WTC11 (cell line): ENCODE measurements at regions not wholly inside any gene's neighbourhood (a gene's known extent, or its start where the extent isn't known, plus 50 kb on each side); places are given as distances from the start of the nearest gene placed in this dataset.

Experiments used
- ATAC-seq: fragments of 200-7000 bp; cut with Tn5 transposase; 2 replicates; pipeline ENCODE4 v1.10.0; 2021; ENCODE audit warnings: mild to moderate bottlenecking, moderate library complexity
- CTCF ChIA-PET: fragments of 300-600 bp; sonication (Branson Sonifier 250); formaldehyde crosslinking; loops from one replicate; lab custom pipeline; 2021; ENCODE audit warnings: antibody characterized with exemption; lab: Charles Lee
- POLR2A ChIA-PET: fragments of 350-600 bp; sonication (Branson Sonifier 250); formaldehyde crosslinking; loops from one replicate; lab custom pipeline; 2021; ENCODE audit warnings: antibody characterized with exemption; lab: Charles Lee
- DNase-seq: peaks from one replicate; pipeline ENCODE4 v3.0.0; 2021; ENCODE audit warnings: low spot score
- H3K27ac Mint-ChIP-seq: 2 replicates; pipeline ENCODE4 v1.8.0; 2021; ENCODE audit warnings: mixed read lengths
- H3K27me3 Mint-ChIP-seq: 2 replicates; pipeline ENCODE4 v1.8.0; 2021; ENCODE audit warnings: low read depth, mild to moderate bottlenecking, moderate library complexity, mixed read lengths
- H3K36me3 Mint-ChIP-seq: 2 replicates; pipeline ENCODE4 v1.8.0; 2021; ENCODE audit warnings: mixed read lengths
- H3K4me1 Mint-ChIP-seq: 2 replicates; pipeline ENCODE4 v1.8.0; 2022; ENCODE audit warnings: mixed read lengths
- H3K4me3 Mint-ChIP-seq: 2 replicates; pipeline ENCODE4 v1.8.0; 2021; ENCODE audit warnings: mild to moderate bottlenecking, moderate library complexity, mixed read lengths
- H3K9me3 Mint-ChIP-seq: 2 replicates; pipeline ENCODE4 v1.8.0; 2021; ENCODE audit warnings: mixed read lengths
- GTF2I ChIP-seq: fragments of 250-450 bp; sonication (Bioruptor Pico); conservative IDR thresholded peaks from 2 replicates; pipeline ENCODE4 v1.4.0; 2021; ENCODE audit warnings: mild to moderate bottlenecking
- MXD4 ChIP-seq: fragments of 250-450 bp; sonication (Bioruptor Pico); IDR thresholded peaks from 2 replicates; pipeline ENCODE4 v1.8.0; 2021; ENCODE audit warnings: mild to moderate bottlenecking, moderate library complexity, borderline replicate concordance
- NFATC4 ChIP-seq: fragments of 250-450 bp; sonication (Bioruptor Pico); IDR thresholded peaks from 2 replicates; pipeline ENCODE4 v1.9.0; 2021; ENCODE audit warnings: mild to moderate bottlenecking
- NFYB ChIP-seq: sonication (generic); formaldehyde crosslinking; conservative IDR thresholded peaks from 2 replicates; pipeline ENCODE4 v1.8.0; 2022; ENCODE audit warnings: low read depth, missing genetic modification reagents
- NR3C1 ChIP-seq: sonication (generic); formaldehyde crosslinking; conservative IDR thresholded peaks from 2 replicates; pipeline ENCODE4 v1.8.1; 2023; ENCODE audit warnings: low read depth, mild to moderate bottlenecking, missing genetic modification reagents
- ZNF219 ChIP-seq: sonication (generic); formaldehyde crosslinking; IDR thresholded peaks from 2 replicates; pipeline ENCODE4 v1.8.0; 2023; ENCODE audit warnings: missing genetic modification reagents, mild to moderate bottlenecking, borderline replicate concordance
- ZNF423 ChIP-seq: fragments of 250-450 bp; sonication (Bioruptor Pico); IDR thresholded peaks from 2 replicates; pipeline ENCODE4 v2.1.2; 2022; ENCODE audit warnings: mild to moderate bottlenecking, moderate library complexity
- TF ChIP-seq, protein P1 (sequence below): fragments of 250-450 bp; sonication (Bioruptor Pico); conservative IDR thresholded peaks from 2 replicates; pipeline ENCODE4 v1.9.0; 2021; ENCODE audit warnings: mild to moderate bottlenecking
- TF ChIP-seq, protein P2 (sequence below): fragments of 250-450 bp; sonication (Bioruptor Pico); IDR thresholded peaks from 2 replicates; pipeline ENCODE4 v1.9.0; 2021; ENCODE audit warnings: mild to moderate bottlenecking
- TF ChIP-seq, protein P3 (sequence below): sonication (generic); formaldehyde crosslinking; IDR thresholded peaks from 2 replicates; pipeline ENCODE4 v1.8.0; 2023; ENCODE audit warnings: missing genetic modification reagents
- TF ChIP-seq, protein P4 (sequence below): fragments of 250-450 bp; sonication (Bioruptor Pico); IDR thresholded peaks from 2 replicates; pipeline ENCODE4 v2.1.2; 2022; ENCODE audit warnings: mild to moderate bottlenecking, moderate library complexity
- TF ChIP-seq, protein P5 (sequence below): sonication (generic); formaldehyde crosslinking; IDR thresholded peaks from 2 replicates; pipeline ENCODE4 v1.8.0; 2022; ENCODE audit warnings: mild to moderate bottlenecking, missing genetic modification reagents
- TF ChIP-seq, protein P6 (sequence below): fragments of 250-450 bp; sonication (Bioruptor Pico); IDR thresholded peaks from 2 replicates; pipeline ENCODE4 v1.9.0; 2021; ENCODE audit warnings: mild to moderate bottlenecking, borderline replicate concordance
- TF ChIP-seq, protein P7 (sequence below): sonication (generic); formaldehyde crosslinking; IDR thresholded peaks from 2 replicates; pipeline ENCODE4 v1.8.0; 2022; ENCODE audit warnings: mild to moderate bottlenecking, missing genetic modification reagents
- TF ChIP-seq, protein P8 (sequence below): sonication (generic); formaldehyde crosslinking; IDR thresholded peaks from 2 replicates; pipeline ENCODE4 v1.8.1; 2023; ENCODE audit warnings: mild to moderate bottlenecking, missing genetic modification reagents

DNA sequence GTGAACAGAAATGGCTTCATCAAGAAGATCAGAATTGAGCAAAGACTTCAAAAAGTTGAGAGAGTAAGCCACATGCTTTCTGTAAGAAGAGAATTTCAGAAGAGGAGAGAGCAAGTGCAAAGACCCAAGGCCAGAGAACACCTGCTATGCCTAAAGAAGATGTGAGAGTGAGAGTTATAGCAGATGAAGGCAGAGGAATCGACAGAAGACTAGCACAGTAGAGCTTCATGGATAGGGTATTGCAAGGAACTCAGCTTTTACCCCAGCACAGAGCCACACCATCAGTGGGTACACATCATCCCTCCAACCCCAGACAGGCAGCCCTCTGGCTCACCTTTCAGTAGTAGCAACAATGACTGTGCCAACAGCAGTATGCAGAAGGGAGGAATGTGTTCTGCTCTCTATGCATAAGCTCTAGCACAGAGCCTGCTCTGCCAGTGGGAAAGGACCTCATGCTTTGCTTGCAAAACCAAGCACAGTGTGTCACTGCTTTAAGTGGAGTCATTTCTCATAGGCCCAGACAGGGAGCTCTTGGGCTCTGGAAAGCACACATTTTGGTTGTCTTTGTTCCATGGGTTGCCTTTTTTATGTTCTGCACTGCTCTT lies 318.6 kb downstream of the NAF1 start:
- Mint-ChIP-seq H3K4me3 (no peak overlapping the region), H3K9me3 (peaks cover 19% of the 10 kb centered on the region), H3K4me1 (peaks cover 11% of the 10 kb centered on the region; the same call in 1 of the 2 replicates), H3K27me3 (no peaks in the 10 kb centered on the region), H3K36me3 (peaks cover 5% of the 10 kb centered on the region; the same call in 1 of the 2 replicates), H3K27ac (no peak overlapping the region)
- ATAC-seq (peak; percentile 43), DNase-seq (no peak)
- no peak for TF ChIP-seq ZNF219 (CRISPR knock-in tag)
- TF ChIP-seq, protein P1, sequence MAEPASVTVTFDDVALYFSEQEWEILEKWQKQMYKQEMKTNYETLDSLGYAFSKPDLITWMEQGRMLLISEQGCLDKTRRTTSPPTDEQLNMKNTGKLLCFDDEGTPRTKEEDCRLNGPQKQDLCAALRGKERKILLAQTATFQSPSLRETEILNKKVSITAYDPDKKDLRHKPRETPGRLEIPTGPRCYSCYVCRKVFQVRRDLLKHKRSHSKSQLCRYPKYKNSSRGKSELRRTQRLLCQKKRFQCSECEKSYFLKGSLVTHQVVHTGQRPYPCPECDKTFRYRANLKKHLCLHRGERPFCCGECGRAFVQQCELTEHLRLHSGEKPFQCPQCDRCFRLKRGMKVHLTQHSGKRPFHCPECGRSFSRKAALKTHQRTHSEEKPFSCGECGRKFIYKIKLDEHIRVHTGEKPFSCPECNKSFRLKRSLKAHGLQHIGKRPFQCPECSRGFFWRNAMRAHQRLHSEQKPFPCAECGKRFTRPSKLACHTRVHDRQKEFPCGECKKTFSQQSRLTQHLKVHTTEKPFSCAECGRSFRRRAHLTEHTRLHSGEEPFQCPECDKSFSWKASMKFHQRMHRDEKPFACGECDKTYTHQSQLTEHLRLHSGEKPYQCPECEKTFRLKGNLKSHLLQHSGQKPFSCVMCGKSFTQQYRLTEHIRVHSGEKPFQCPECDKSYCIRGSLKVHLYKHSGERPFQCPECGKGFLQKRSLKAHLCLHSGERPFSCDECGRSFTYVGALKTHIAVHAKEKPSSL (CRISPR knock-in tag), result no peak
- TF ChIP-seq, protein P2, sequence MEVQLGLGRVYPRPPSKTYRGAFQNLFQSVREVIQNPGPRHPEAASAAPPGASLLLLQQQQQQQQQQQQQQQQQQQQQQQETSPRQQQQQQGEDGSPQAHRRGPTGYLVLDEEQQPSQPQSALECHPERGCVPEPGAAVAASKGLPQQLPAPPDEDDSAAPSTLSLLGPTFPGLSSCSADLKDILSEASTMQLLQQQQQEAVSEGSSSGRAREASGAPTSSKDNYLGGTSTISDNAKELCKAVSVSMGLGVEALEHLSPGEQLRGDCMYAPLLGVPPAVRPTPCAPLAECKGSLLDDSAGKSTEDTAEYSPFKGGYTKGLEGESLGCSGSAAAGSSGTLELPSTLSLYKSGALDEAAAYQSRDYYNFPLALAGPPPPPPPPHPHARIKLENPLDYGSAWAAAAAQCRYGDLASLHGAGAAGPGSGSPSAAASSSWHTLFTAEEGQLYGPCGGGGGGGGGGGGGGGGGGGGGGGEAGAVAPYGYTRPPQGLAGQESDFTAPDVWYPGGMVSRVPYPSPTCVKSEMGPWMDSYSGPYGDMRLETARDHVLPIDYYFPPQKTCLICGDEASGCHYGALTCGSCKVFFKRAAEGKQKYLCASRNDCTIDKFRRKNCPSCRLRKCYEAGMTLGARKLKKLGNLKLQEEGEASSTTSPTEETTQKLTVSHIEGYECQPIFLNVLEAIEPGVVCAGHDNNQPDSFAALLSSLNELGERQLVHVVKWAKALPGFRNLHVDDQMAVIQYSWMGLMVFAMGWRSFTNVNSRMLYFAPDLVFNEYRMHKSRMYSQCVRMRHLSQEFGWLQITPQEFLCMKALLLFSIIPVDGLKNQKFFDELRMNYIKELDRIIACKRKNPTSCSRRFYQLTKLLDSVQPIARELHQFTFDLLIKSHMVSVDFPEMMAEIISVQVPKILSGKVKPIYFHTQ, result no peak
- CTCF ChIA-PET, result interaction anchor here (0.6 kb wide), 1 partner anchor 9 kb away, joined by 4 read pairs; no protein-coding TSS in a partner anchor
- POLR2A ChIA-PET, result no interaction called here

DNA sequence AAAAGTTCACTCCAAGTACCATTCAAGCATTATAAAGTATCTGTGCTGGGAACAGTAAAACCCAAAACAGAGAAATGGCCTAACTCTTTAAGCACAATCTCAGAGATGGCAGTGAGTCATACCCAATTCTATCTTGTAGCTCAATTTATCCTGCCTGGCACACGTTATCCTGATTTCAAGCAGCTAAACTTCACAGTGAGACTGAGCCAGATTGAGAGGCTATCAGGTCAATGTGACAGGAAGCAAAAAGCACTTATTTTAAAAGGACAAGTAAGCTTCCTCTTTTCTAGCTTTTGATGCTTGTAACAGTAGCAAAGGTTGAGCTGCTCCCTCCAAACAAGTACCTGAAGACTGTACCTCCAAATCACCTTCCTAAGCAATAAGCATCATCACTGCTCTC lies 324.9 kb downstream of the NAF1 start:
- Mint-ChIP-seq H3K27ac (no peak overlapping the region), H3K27me3 (no peaks in the 10 kb centered on the region), H3K4me1 (no peaks in the 10 kb centered on the region), H3K9me3 (peaks cover 2% of the 10 kb centered on the region), H3K4me3 (no peak overlapping the region), H3K36me3 (peaks cover under 1% of the 10 kb centered on the region; the same call in 1 of the 2 replicates)
- DNase-seq, result no peak
- POLR2A ChIA-PET, result no interaction called here
- CTCF ChIA-PET, result interaction anchor here (1.2 kb wide), 1 partner anchor 196 kb away, joined by 3 read pairs; no protein-coding TSS in a partner anchor
- no peak for ATAC-seq
- TF ChIP-seq, protein P3, sequence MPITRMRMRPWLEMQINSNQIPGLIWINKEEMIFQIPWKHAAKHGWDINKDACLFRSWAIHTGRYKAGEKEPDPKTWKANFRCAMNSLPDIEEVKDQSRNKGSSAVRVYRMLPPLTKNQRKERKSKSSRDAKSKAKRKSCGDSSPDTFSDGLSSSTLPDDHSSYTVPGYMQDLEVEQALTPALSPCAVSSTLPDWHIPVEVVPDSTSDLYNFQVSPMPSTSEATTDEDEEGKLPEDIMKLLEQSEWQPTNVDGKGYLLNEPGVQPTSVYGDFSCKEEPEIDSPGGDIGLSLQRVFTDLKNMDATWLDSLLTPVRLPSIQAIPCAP (CRISPR knock-in tag), result no peak
- no peak for TF ChIP-seq ZNF423 (CRISPR knock-in tag)
- TF ChIP-seq, protein P4, sequence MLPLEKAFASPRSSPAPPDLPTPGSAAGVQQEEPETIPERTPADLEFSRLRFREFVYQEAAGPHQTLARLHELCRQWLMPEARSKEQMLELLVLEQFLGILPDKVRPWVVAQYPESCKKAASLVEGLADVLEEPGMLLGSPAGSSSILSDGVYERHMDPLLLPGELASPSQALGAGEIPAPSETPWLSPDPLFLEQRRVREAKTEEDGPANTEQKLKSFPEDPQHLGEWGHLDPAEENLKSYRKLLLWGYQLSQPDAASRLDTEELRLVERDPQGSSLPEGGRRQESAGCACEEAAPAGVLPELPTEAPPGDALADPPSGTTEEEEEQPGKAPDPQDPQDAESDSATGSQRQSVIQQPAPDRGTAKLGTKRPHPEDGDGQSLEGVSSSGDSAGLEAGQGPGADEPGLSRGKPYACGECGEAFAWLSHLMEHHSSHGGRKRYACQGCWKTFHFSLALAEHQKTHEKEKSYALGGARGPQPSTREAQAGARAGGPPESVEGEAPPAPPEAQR (CRISPR knock-in tag), result no peak
- TF ChIP-seq NFATC4 (CRISPR knock-in tag), result no peak
- no peak for TF ChIP-seq GTF2I (CRISPR knock-in tag)
- TF ChIP-seq, protein P5, sequence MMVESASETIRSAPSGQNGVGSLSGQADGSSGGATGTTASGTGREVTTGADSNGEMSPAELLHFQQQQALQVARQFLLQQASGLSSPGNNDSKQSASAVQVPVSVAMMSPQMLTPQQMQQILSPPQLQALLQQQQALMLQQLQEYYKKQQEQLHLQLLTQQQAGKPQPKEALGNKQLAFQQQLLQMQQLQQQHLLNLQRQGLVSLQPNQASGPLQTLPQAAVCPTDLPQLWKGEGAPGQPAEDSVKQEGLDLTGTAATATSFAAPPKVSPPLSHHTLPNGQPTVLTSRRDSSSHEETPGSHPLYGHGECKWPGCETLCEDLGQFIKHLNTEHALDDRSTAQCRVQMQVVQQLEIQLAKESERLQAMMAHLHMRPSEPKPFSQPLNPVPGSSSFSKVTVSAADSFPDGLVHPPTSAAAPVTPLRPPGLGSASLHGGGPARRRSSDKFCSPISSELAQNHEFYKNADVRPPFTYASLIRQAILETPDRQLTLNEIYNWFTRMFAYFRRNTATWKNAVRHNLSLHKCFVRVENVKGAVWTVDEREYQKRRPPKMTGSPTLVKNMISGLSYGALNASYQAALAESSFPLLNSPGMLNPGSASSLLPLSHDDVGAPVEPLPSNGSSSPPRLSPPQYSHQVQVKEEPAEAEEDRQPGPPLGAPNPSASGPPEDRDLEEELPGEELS (CRISPR knock-in tag), result no peak
- TF ChIP-seq, protein P6, sequence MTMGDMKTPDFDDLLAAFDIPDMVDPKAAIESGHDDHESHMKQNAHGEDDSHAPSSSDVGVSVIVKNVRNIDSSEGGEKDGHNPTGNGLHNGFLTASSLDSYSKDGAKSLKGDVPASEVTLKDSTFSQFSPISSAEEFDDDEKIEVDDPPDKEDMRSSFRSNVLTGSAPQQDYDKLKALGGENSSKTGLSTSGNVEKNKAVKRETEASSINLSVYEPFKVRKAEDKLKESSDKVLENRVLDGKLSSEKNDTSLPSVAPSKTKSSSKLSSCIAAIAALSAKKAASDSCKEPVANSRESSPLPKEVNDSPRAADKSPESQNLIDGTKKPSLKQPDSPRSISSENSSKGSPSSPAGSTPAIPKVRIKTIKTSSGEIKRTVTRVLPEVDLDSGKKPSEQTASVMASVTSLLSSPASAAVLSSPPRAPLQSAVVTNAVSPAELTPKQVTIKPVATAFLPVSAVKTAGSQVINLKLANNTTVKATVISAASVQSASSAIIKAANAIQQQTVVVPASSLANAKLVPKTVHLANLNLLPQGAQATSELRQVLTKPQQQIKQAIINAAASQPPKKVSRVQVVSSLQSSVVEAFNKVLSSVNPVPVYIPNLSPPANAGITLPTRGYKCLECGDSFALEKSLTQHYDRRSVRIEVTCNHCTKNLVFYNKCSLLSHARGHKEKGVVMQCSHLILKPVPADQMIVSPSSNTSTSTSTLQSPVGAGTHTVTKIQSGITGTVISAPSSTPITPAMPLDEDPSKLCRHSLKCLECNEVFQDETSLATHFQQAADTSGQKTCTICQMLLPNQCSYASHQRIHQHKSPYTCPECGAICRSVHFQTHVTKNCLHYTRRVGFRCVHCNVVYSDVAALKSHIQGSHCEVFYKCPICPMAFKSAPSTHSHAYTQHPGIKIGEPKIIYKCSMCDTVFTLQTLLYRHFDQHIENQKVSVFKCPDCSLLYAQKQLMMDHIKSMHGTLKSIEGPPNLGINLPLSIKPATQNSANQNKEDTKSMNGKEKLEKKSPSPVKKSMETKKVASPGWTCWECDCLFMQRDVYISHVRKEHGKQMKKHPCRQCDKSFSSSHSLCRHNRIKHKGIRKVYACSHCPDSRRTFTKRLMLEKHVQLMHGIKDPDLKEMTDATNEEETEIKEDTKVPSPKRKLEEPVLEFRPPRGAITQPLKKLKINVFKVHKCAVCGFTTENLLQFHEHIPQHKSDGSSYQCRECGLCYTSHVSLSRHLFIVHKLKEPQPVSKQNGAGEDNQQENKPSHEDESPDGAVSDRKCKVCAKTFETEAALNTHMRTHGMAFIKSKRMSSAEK (CRISPR knock-in tag), result no peak
- TF ChIP-seq NR3C1 (CRISPR knock-in tag), result no peak
- TF ChIP-seq MXD4 (CRISPR knock-in tag), result no peak
- TF ChIP-seq, protein P7, sequence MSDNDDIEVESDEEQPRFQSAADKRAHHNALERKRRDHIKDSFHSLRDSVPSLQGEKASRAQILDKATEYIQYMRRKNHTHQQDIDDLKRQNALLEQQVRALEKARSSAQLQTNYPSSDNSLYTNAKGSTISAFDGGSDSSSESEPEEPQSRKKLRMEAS (CRISPR knock-in tag), result no peak
- TF ChIP-seq, protein P8, sequence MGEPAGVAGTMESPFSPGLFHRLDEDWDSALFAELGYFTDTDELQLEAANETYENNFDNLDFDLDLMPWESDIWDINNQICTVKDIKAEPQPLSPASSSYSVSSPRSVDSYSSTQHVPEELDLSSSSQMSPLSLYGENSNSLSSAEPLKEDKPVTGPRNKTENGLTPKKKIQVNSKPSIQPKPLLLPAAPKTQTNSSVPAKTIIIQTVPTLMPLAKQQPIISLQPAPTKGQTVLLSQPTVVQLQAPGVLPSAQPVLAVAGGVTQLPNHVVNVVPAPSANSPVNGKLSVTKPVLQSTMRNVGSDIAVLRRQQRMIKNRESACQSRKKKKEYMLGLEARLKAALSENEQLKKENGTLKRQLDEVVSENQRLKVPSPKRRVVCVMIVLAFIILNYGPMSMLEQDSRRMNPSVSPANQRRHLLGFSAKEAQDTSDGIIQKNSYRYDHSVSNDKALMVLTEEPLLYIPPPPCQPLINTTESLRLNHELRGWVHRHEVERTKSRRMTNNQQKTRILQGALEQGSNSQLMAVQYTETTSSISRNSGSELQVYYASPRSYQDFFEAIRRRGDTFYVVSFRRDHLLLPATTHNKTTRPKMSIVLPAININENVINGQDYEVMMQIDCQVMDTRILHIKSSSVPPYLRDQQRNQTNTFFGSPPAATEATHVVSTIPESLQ, result no peak
- TF ChIP-seq NFYB (CRISPR knock-in tag), result no peak
